Limb (tissue), 2 donors: ENCODE measurements at regions not wholly inside any gene's neighbourhood (a gene's known extent, or its start where the extent isn't known, plus 50 kb on each side); places are given as distances from the start of the nearest gene placed in this dataset.
"Not testable (repeated sequence)": the region's sequence is repeated elsewhere in the genome, so short reads cannot be mapped to it uniquely, and the experiment has no call there.

ENCODE experiments used
- DNase-seq, 2 donors: peaks; one replicate each; pipeline ENCODE4 v3.0.0-alpha.2; 2016; ENCODE audit errors: extremely low spot score in 2 of 2

DNA sequence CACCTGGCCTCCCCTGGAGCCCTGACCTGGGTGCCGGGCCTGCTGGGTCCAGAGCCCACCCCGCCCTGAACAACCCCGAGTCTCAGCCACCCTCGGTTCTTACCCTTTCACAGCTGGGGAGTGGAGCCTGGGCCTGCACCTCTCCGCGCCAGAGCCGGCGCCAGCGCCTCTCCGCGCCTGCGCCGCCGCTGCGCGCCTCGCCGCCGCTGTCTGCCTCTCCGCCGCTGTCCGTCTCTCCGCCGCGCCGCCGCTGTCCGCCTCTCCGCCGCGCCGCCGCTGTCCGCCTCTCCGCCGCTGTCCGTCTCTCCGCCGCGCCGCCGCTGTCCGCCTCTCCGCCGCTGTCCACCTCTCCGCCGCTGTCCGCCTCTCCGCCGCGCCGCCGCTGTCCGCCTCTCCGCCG lies 326.9 kb upstream of the PLGLB1 start:
- not testable (repeated sequence) for DNase-seq

- not testable (repeated sequence) for DNase-seq
Measured at GRCh38 chr2:87349006-87349405, 327.4 kb upstream of the PLGLB1 start.

GRCh38 chr2:87352178-87352934 lies 330.7 kb upstream of the PLGLB1 start:
- DNase-seq, result not testable (repeated sequence)

DNA sequence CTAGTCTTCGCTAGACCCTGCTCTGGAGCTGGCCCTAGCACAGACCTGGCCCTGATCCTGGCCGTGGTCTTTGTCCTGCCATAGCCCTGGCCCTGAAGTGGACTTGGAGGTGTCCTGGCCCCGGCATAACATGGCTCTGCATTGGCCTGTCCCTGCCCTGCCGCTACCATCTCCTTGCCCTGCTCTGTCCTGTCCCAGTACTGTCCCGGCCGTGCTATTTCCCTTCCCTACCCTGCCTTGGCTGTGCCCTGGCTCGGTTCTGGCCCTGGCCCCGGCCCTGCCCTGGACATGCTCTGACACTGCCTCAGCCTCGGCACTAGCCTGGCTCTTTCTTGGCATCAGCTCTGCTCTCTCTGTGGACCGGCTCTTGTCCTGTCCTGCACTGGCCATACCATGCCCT lies 331.8 kb upstream of the PLGLB1 start:
- not testable (repeated sequence) for DNase-seq

- DNase-seq, result not testable (repeated sequence)
Measured at GRCh38 chr2:87354102-87354501, 332.5 kb upstream of the PLGLB1 start.

DNA sequence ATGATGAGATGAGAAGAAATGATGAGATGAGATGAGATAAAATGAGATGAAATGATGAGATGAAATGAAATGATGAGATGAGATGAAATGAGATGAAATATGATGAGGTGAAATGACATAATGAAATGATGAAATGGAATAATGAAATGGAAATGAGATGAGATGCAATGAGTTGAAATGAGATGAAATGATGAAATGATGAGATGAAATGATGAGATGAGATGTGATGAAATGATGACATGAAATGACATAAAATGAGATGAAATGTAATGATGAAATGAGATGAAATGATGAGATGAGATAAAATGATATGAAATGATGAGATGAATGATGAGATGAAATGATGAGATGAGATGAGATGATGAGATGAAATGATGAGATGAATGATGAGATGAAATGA lies 338.6 kb upstream of the PLGLB1 start:
- DNase-seq, result not testable (repeated sequence)

DNA sequence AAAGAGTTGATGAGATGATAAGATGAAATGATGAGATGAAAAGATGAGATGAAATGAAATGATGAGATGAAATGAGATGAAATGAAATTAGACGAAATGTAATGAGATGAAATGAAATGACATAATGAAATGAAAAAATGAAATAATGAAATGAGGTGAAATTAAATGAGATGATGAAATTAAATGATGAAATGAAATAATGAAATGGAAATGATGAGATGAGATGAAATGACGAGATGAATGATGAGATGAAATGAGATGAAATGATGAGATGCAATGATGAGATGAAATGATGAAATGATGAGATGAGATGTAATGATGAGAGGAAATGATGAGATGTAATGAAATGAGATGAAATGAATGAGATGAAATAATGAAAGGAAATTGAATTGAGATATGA lies 339.3 kb upstream of the PLGLB1 start:
- not testable (repeated sequence) for DNase-seq

- DNase-seq, result not testable (repeated sequence)
Measured at GRCh38 chr2:87361805-87362204, 340.2 kb upstream of the PLGLB1 start.

DNA sequence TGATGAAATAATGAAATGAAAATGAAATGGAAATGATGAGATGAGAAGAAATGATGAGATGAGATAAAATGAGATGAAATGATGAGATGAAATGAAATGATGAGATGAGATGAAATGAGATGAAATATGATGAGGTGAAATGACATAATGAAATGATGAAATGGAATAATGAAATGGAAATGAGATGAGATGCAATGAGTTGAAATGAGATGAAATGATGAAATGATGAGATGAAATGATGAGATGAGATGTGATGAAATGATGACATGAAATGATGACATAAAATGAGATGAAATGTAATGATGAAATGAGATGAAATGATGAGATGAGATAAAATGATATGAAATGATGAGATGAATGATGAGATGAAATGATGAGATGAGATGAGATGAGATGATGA lies 342.7 kb upstream of the PLGLB1 start:
- not testable (repeated sequence) for DNase-seq

GRCh38 chr2:87365038-87365437 lies 343.4 kb upstream of the PLGLB1 start:
- DNase-seq, result not testable (repeated sequence)

DNA sequence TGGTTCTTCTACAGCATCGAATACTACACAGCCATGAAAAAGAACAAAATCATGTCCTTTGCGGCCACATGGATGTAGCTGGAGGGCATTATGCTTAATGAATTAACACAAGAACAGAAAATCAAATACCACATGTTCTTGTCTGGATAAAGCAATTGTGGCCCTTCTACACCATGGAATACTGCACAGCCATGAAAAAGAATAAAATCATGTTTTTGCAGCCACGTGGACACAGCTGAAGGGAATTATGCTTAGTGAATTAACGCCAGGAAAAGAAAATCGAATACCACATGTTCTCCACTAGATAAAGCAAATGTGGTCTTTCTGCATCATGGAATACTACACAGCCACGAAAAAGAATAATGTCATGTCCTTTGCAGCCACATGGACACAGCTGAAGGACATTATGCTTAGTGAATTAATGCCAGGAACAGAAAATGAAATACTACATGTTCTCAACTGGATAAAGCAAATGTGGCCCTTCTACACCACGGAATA lies 361.8 kb upstream of the PLGLB2 start:
- DNase-seq, result not testable (repeated sequence)

GRCh38 chr2:87395784-87396183 lies 352.1 kb upstream of the PLGLB2 start:
- DNase-seq, result not testable (repeated sequence)

DNA sequence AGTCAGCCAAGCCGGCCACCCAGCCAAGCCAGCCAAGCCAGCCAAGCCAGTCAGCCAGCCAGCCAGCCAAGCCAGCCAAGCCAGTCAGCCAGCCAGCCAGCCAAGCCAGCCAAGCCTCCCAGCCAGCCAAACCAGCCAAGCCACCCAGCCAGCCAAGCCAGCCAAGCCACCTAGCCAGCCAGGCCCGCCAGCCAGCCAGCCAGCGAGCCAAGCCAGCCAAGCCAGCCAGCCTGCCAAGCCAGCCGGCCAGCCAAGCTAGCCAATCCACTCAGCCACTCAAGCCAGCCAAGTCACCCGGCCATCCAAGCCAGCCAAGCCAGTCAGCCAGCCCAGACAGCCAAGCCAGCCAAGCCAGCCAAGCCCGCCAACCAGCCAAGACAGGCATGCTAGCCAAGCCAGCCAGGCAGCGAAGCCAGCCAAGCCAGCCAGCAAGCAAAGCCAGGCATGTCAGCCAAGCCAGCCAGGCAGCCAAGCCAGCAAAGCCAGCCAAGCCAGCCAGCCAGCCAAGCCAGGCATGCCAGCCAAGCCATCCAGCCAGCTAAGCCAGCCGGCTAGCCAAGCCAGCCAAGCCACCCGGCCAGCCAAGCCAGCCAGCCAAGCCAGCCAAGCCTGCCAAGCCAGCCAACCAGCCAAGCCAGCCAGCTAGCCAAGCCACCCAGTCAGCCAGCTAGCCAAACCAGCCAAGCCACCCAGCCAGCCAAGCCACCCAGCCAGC lies 351.2 kb upstream of the PLGLB2 start:
- DNase-seq, result not testable (repeated sequence)

DNA sequence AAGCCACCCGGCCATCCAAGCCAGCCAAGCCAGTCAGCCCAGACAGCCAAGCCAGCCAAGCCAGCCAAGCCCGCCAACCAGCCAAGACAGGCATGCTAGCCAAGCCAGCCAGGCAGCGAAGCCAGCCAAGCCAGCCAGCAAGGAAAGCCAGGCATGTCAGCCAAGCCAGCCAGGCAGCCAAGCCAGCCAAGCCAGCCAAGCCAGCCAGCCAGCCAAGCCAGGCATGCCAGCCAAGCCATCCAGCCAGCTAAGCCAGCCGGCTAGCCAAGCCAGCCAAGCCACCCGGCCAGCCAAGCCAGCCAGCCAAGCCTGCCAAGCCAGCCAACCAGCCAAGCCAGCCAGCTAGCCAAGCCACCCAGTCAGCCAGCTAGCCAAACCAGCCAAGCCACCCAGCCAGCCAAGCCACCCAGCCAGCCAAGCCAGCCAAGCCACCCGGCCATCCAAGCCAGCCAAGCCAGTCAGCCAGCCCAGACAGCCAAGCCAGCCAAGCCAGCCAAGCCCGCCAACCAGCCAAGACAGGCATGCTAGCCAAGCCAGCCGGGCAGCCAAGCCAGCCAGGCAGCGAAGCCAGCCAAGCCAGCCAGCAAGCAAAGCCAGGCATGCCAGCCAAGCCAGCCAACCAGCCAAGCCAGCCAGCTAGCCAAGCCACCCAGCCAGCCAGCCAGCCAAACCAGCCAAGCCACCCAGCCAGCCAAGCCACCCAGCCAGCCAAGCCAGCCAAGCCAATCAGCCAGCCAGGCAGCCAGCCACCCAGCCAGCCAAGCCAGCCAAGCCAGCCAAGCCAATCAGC lies 350.4 kb upstream of the PLGLB2 start:
- DNase-seq, result not testable (repeated sequence)

DNA sequence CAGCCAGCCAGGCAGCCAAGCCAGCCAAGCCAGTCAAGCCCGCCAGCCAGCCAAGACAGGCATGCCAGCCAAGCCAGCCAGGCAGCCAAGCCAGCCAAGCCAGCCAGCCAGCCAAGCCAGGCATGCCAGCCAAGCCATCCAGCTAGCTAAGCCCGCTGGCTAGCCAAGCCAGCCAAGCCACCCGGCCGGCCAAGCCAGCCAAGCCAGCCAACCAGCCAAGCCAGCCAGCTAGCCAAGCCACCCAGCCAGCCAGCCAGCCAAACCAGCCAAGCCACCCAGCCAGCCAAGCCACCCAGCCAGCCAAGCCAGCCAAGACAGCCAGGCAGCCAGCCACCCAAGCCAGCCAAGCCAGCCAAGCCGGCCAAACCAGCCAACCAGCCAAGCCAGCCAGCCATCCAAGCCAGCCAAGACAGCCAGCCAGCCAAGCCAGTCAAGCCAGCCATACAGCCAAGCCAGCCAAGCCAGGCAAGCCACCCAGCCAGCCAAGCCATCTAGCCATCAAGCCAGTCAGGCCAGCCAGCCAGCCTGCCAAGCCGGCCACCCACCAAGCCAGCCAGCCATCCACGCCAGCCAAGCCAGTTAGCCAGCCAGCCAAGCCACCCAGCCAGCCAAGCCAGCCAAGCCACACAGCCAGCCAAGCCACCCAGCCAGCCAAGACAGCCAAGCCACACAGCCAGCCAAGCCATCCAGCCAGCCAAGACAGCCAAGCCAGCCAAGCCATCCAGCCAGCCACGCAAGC lies 349.2 kb upstream of the PLGLB2 start:
- DNase-seq, result not testable (repeated sequence)

DNA sequence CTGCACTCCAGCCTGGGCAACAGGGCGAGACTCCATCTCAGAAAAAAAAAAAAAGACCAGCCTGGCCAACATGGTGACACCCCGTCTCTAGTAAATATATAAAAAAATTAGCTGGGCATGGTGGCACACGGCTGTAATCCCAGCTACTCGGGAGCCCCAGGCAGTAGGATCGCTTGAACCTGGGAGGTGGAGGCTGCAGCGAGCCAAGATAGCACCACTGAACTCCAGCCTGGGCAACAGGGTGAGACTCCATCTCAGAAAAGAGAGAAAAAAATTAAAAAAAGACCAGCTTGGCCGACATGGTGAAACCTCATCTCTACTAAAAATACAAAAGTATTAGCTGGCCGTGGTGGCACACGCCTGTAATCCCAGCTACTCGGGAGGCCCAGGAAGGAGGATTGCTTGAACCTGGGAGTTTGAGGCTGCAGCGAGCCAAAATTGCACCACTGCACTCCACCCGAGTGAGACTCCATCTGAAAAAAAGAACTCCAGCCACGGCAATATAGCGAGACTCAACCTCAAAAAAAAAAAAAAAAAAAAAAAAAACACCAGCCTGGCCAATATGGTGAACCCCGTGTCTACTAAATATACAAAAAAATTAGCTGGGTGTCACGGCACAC lies 346.1 kb upstream of the PLGLB2 start:
- DNase-seq, result no peak

- no peak for DNase-seq
Measured at GRCh38 chr2:87403893-87404175, 344.1 kb upstream of the PLGLB2 start.

DNA sequence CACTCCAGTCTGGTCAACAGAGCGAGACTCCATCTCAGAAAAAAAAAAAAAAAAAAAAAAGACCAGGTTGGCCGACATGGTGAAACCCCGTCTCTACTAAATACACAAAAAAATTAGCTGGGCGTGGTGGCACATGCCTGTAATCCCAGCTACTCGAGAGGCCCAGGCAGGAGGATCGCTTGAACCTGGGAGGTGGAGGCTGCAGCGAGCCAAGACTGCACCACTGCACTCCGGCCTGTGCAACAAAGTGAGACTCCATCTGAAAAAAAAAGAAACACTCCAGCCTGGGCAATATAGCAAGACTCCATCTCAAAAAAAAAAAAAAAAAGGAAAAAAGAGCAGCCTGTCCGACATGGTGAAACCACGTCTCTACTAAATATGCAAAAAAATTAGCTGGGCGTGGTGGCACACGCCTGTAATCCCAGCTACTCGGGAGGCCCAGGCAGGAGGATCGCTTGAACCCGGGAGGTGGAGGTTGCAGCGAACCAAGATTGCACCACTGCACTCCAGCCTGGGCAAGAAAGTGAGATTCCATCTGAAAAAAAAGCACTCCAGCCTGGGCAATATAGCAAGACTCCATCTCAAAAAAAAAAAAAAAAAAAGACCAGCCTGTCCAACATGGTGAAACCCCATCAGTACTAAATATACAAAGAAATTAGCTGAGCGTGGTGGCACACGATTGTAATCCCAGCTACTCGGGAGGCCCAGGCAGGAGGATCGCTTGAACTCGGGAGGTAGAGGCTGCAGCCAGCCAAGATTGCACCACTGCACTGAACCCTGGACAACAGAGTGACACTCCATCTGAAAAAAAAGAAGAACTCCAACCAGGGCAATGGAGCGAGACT lies 343.3 kb upstream of the PLGLB2 start:
- not testable (repeated sequence) for DNase-seq

- not testable (repeated sequence) for DNase-seq
Measured at GRCh38 chr2:87405531-87406216, 342.2 kb upstream of the PLGLB2 start.
